ENCODE measurements at regions not wholly inside any gene's neighbourhood (a gene's known extent, or its start where the extent isn't known, plus 50 kb on each side); places are given as distances from the start of the nearest gene placed in this dataset.

GRCh38 chr6:169044381-169045230 lies 209.0 kb downstream of the THBS2 start:
- TF ChIP-seq CTCF (IDR thresholded peaks at IDR 0.05) (no peak), EZH2 (IDR thresholded peaks at IDR 0.05) (no peak)
